CD1c-positive myeloid dendritic cell (primary cell): ENCODE measurements at regions not wholly inside any gene's neighbourhood (a gene's known extent, or its start where the extent isn't known, plus 50 kb on each side); places are given as distances from the start of the nearest gene placed in this dataset.

ENCODE experiments used
- DNase-seq: peaks from one replicate; pipeline ENCODE4 v3.0.0-alpha.2; 2016; ENCODE audit errors: extremely low spot score

GRCh38 chr10:20978617-20979016, 81.5 kb upstream of the NEBL start:
- DNase-seq, result no peak

GRCh38 chr10:20977300-20977699, 80.2 kb upstream of the NEBL start:
- no peak for DNase-seq

- DNase-seq, result no peak
These were observed 79.8 kb upstream of the NEBL start for GRCh38 chr10:20976891-20977290.

GRCh38 chr10:20976390-20976789, 79.3 kb upstream of the NEBL start:
- DNase-seq, result no peak

- no peak for DNase-seq
These were observed 78.1 kb upstream of the NEBL start for GRCh38 chr10:20975236-20975635.

- no peak for DNase-seq
These were observed 75.8 kb upstream of the NEBL start for GRCh38 chr10:20972925-20973324.

- DNase-seq, result no peak
These were observed 74.8 kb upstream of the NEBL start for GRCh38 chr10:20971901-20972300.

GRCh38 chr10:20970708-20971107, 73.6 kb upstream of the NEBL start:
- no peak for DNase-seq

- no peak for DNase-seq
These were observed 72.9 kb upstream of the NEBL start for GRCh38 chr10:20970044-20970443.

GRCh38 chr10:20966426-20966825, 69.3 kb upstream of the NEBL start:
- DNase-seq, result no peak

GRCh38 chr10:20963721-20964595, 66.8 kb upstream of the NEBL start:
- no peak for DNase-seq

- DNase-seq, result no peak
These were observed 65.9 kb upstream of the NEBL start for GRCh38 chr10:20963056-20963455.

- no peak for DNase-seq
These were observed 65.1 kb upstream of the NEBL start for GRCh38 chr10:20962165-20962564.

- no peak for DNase-seq
These were observed 62.1 kb upstream of the NEBL start for GRCh38 chr10:20959242-20959641.

GRCh38 chr10:20958764-20959163, 61.7 kb upstream of the NEBL start:
- no peak for DNase-seq

- no peak for DNase-seq
These were observed 61.1 kb upstream of the NEBL start for GRCh38 chr10:20958225-20958624.

- no peak for DNase-seq
These were observed 60.6 kb upstream of the NEBL start for GRCh38 chr10:20957744-20958143.

GRCh38 chr10:20956843-20957242, 59.7 kb upstream of the NEBL start:
- no peak for DNase-seq

- no peak for DNase-seq
These were observed 58.3 kb upstream of the NEBL start for GRCh38 chr10:20955355-20955893.

- no peak for DNase-seq
These were observed 57.4 kb upstream of the NEBL start for GRCh38 chr10:20954519-20954918.

- DNase-seq, result no peak
These were observed 56.0 kb upstream of the NEBL start for GRCh38 chr10:20953120-20953519.

GRCh38 chr10:20949967-20950366, 52.9 kb upstream of the NEBL start:
- DNase-seq, result no peak

GRCh38 chr10:20948686-20949327, 51.7 kb upstream of the NEBL start:
- DNase-seq, result no peak
